Ovary (tissue), 7 donors: ENCODE measurements at regions not wholly inside any gene's neighbourhood (a gene's known extent, or its start where the extent isn't known, plus 50 kb on each side); places are given as distances from the start of the nearest gene placed in this dataset.

Experiments used
- DNase-seq, 5 donors: peaks; one replicate each; pipeline ENCODE4 v3.0.0-alpha.2; 2019 to 2020
- H3K27ac ChIP-seq, 2 donors: fragments of 200-600 bp; one replicate each; pipeline versions ENCODE4 v1.5.1 to v1.8.0; 2019 to 2022
- H3K27me3 ChIP-seq: fragments of 200-600 bp; one replicate; pipeline ENCODE4 v1.8.0; 2022
- H3K36me3 ChIP-seq: fragments of 200-600 bp; sonication (generic); one replicate; pipeline ENCODE4 v1.5.1; 2019
- H3K4me1 ChIP-seq: one replicate; pipeline ENCODE4 v1.8.1; 2013; ENCODE audit warnings: mild to moderate bottlenecking, moderate library complexity; ENCODE audit not compliant: insufficient read depth
- H3K4me3 ChIP-seq: fragments of 200-600 bp; sonication (generic); one replicate; pipeline ENCODE4 v1.5.1; 2017
- H3K9me3 ChIP-seq, 2 donors: fragments of 200-600 bp in 1 of 2; sonication (generic) in 1 of 2; one replicate each; pipeline versions ENCODE4 v1.5.1 to v1.8.1; 2013 to 2019; ENCODE audit warnings: mild to moderate bottlenecking in 1 of 2, moderate library complexity in 1 of 2
- EP300 ChIP-seq: sonication (generic); formaldehyde crosslinking; IDR thresholded peaks from one replicate; pipeline ENCODE4 v1.6.1; 2017; ENCODE audit warnings: antibody characterized with exemption
- POLR2A ChIP-seq: fragments of 450-650 bp; IDR thresholded peaks from one replicate; pipeline ENCODE4 v1.6.1; 2017; ENCODE audit warnings: antibody characterized with exemption, mild to moderate bottlenecking, moderate library complexity
- WGBS, 3 donors: extraction: QIAGEN DNeasy Blood & Tissue Kit in 1 of 3; methylation state at CpG; one replicate each; pipeline versions ENCODE4 v1.1.5 to v1.1.7; 2013 to 2017; 5-methylcytosine and 5-hydroxymethylcytosine counted together
- intact Hi-C, 4 donors: fragments of 100-400 bp; cut with DNase I; formaldehyde crosslinking; loops; one replicate each; pipeline versions ENCODE4 v1.11.0 to v1.15.1; 2022 to 2023
- TF ChIP-seq, protein P1 (sequence below), 3 donors: fragments of 450-650 bp in 2 of 3; fragments of 200-600 bp in 1 of 3; IDR thresholded peaks; one replicate each; pipeline versions ENCODE4 v1.5.1 to v1.8.0; 2016 to 2022; ENCODE audit warnings: antibody characterized with exemption in 3 of 3, mild to moderate bottlenecking in 1 of 3
- donor health status: DM: no; HTN: no; CAD: no; lungs with moderate emphysema.
- donor health status: DM: no; HTN: no; CAD: no.
- donor health status: Bipolar disorder and iron deficiency.
- donor health status: DM: no; HTN: no; CAD: no.
- donor health status: DM: yes; HTN: yes; CAD: no.

DNA sequence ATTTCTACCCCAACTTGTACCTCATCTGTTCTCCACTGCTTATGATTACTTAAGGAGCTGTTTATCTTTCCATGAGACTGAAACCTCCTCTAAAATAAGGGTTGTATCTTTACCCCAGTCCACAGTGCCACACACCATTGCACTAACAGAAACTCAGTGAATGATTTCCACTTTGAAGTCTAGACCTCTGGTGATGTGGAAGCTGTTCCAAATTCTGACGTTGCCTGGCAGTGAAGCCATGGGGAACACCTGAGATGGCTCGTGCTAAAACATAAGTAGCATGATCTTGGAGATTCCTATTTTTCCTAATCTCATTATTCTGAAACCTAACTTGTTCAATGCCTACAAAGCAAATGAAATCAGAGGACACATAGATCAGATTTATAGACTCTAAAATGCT, 583.2 kb downstream of the EBF1 start:
- Histone ChIP-seq H3K9me3 (no peaks in the 10 kb centered on the region), H3K36me3 (no peaks in the 10 kb centered on the region), H3K4me1 (no peaks in the 10 kb centered on the region), H3K27ac (no peak overlapping the region), H3K4me3 (no peak overlapping the region), H3K27me3 (no peaks in the 10 kb centered on the region)
- no peak for DNase-seq
- TF ChIP-seq POLR2A (no peak), EP300 (no peak)
- TF ChIP-seq, protein P1, sequence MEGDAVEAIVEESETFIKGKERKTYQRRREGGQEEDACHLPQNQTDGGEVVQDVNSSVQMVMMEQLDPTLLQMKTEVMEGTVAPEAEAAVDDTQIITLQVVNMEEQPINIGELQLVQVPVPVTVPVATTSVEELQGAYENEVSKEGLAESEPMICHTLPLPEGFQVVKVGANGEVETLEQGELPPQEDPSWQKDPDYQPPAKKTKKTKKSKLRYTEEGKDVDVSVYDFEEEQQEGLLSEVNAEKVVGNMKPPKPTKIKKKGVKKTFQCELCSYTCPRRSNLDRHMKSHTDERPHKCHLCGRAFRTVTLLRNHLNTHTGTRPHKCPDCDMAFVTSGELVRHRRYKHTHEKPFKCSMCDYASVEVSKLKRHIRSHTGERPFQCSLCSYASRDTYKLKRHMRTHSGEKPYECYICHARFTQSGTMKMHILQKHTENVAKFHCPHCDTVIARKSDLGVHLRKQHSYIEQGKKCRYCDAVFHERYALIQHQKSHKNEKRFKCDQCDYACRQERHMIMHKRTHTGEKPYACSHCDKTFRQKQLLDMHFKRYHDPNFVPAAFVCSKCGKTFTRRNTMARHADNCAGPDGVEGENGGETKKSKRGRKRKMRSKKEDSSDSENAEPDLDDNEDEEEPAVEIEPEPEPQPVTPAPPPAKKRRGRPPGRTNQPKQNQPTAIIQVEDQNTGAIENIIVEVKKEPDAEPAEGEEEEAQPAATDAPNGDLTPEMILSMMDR (IDR thresholded peaks at IDR 0.05): no peak
- 77 to 84% (median 78%) methylated on average over 2 of the region's 2 CpGs for WGBS, 3 donors
- intact Hi-C loops: no loop called here

DNA sequence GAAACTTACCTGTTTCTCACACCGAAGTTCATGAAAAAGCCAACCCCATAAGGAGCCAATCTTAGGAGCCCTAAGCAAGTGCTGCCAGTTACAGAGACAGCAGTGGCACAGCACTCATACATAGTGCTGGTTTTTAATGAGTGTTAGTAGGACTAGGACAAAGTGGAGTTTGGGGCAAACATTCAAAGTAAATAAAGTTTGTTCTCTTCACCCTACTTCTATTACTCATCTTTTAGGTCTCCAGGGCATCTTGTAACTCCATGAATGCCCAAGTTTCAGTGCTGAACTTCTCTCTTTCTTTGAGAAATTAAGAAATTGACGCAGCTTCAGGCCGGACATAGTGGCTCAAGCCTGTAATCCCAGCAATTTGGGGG, 584.7 kb downstream of the EBF1 start:
- intact Hi-C loops: no loop called here
- TF ChIP-seq POLR2A (no peak), EP300 (no peak)
- TF ChIP-seq, protein P1 (IDR thresholded peaks at IDR 0.05): no peak
- H3K9me3 ChIP-seq: no peaks in the 10 kb centered on the region
- H3K4me3 ChIP-seq: no peak overlapping the region
- H3K4me1 ChIP-seq: no peaks in the 10 kb centered on the region
- no peaks in the 10 kb centered on the region for H3K27me3 ChIP-seq
- WGBS, 3 donors: 89 to 97% (median 95%) methylated on average over 3 of the region's 3 CpGs
- no peak overlapping the region for H3K27ac ChIP-seq
- no peaks in the 10 kb centered on the region for H3K36me3 ChIP-seq
- no peak for DNase-seq

DNA sequence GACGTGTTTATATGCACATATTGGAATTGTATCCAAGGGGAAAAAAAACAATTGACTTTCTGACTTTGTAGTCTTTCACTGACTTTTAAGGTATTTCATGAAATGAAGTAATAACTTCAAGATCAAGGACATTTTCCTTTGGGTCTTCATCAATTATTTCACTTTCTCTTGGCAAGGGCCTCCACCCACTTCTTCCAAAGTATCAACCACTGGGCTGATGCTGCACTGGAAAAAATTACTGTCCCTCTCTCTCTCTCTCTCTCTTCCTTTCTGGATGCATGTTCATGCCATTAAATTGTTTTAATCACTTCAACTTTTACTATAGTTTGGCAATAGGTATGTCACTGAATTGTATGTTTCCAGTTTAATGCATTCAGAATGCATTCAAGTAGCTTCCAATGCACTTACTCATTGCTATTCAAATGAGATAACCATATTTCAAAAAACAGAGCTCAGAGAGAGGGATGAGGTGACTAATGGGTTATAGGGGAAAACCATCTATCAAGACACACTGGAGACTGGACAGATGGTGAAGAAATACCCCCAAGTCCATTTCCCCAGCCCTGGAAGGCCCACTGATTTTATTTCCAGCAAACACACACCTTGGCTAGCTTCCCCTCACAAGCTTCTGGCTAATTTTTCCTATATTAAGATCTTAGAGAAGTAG, 585.3 kb downstream of the EBF1 start:
- Histone ChIP-seq H3K9me3 (no peaks in the 10 kb centered on the region), H3K36me3 (no peaks in the 10 kb centered on the region), H3K4me1 (no peaks in the 10 kb centered on the region), H3K27me3 (no peaks in the 10 kb centered on the region), H3K27ac (no peak overlapping the region), H3K4me3 (no peak overlapping the region)
- intact Hi-C loops: no loop called here
- WGBS, 3 donors: 27 to 65% (median 50%) methylated on average over 1 of the region's 1 CpG
- TF ChIP-seq EP300: no peak
- no peak for TF ChIP-seq POLR2A
- TF ChIP-seq, protein P1 (IDR thresholded peaks at IDR 0.05): no peak
- DNase-seq: no peak

DNA sequence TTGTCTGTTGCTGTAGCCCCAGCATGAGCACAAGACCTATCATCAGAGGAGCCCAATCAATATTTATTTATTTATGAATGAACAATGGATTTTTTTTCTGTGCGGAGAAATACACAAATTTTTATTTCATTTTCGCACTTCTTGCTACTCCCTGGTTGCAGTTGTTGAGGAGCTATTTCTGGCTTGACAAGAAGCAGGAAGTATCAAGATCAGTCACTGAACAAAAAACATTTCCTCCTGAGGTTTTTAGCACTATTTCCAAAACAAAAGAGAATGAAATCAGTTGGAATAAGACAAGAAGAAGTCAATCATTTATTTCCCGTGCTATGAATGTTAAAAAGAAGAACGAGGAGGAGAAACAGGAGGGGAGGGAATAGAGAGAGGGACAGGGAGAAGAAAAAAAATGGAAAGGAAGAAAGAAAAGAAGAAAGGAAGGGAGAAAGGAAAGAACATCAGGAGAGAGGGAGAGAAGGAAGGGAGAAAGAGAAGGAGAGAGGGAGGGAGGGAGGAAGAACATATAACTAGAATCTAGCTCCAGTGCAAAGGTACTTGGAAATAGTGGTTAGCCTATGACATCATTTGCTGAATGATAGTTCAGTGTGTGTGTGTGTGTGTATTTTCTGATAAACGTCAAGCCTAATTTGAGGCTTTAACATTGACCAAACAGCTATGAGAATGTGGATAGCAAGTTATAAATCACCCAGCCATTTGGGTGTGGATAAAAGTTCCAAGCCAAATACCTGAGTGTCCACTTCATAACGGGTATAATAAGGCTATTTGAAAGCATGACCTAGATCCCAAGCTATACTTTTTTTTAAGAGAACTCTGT, 586.0 kb downstream of the EBF1 start:
- Histone ChIP-seq H3K36me3 (no peaks in the 10 kb centered on the region), H3K27ac (no peak overlapping the region), H3K27me3 (no peaks in the 10 kb centered on the region), H3K4me1 (no peaks in the 10 kb centered on the region), H3K4me3 (no peak overlapping the region), H3K9me3 (no peaks in the 10 kb centered on the region)
- intact Hi-C loops: no loop called here
- WGBS, 3 donors: 56 to 58% (median 57%) methylated on average over 6 of the region's 6 CpGs
- TF ChIP-seq EP300: no peak
- TF ChIP-seq, protein P1 (IDR thresholded peaks at IDR 0.05): no peak
- no peak for TF ChIP-seq POLR2A
- DNase-seq: no peak
